ENCODE measurements at regions not wholly inside any gene's neighbourhood (a gene's known extent, or its start where the extent isn't known, plus 50 kb on each side); places are given as distances from the start of the nearest gene placed in this dataset.
A peak's percentile ranks its signal among the peaks of the same experiment; 100 is the strongest.

- no peaks in the 10 kb centered on the region for H3K27me3 ChIP-seq (replicated peaks in 1 of 2; ENCODE audit: control insufficient read depth in 2 of 2, insufficient read depth in 2 of 2, low read length in 1 of 2)
- in situ Hi-C loops (cut with MboI) (loop anchor here (5.0 to 25.0 kb wide), 2 partner anchors 281 to 641 kb away; no protein-coding TSS in a partner anchor), intact Hi-C loops (cut with micrococcal nuclease; ENCODE audit: unreplicated experiment) (loop anchor here (1.0 to 5.0 kb wide), 4 partner anchors 57 to 319 kb away; partner anchors contain the start of gene ANKH)
- no peaks in the 10 kb centered on the region for H3K36me3 ChIP-seq (ENCODE audit: control insufficient read depth in 2 of 2, insufficient read depth in 2 of 2, low read length in 1 of 2)
- H3K4me1 ChIP-seq (ENCODE audit: control insufficient read depth, insufficient read depth, low read length): no peaks in the 10 kb centered on the region
- RAD21 ChIA-PET (ENCODE audit: unreplicated experiment): interaction anchor here (0.6 to 4.9 kb wide), 11 partner anchors 11 to 337 kb away, joined by 3 to 65 read pairs (median 4); no protein-coding TSS in a partner anchor
- no peak overlapping the region for H3K9ac ChIP-seq (ENCODE audit: control insufficient read depth, insufficient read depth, low read length)
- SMC1A ChIA-PET (ENCODE audit: uncharacterized antibody, unreplicated experiment): interaction anchor here (0.7 to 8.4 kb wide), 13 partner anchors 46 to 458 kb away, joined by 3 to 90 read pairs (median 5); no protein-coding TSS in a partner anchor
- BruUV-seq (replicated peaks): no TSS peak
- FAIRE-seq: peak; percentile 92
- no peak overlapping the region for H2AFZ ChIP-seq (ENCODE audit: control insufficient read depth, low read depth, low read length)
- H3K27ac ChIP-seq (ENCODE audit: control insufficient read depth, insufficient read depth): no peak overlapping the region
- CTCF ChIA-PET: interaction anchor here (0.5 to 8.1 kb wide), 27 partner anchors 11 to 349 kb away, joined by 3 to 213 read pairs (median 5); no protein-coding TSS in a partner anchor
- H3K79me2 ChIP-seq (ENCODE audit: control insufficient read depth, insufficient read depth, low read length): no peaks in the 10 kb centered on the region
- ATAC-seq: peak; percentile 99
- H3K4me3 ChIP-seq: no peak overlapping the region
- peak; percentile 13 for DNase-seq (ENCODE audit: low read depth, low spot score)
- WGBS (ENCODE audit: insufficient coverage, insufficient replicate concordance, low lambda C conversion rate, missing lambda C conversion rate): 51% methylated on average over 4 of the region's 4 CpGs
- H4K20me1 ChIP-seq (ENCODE audit: control insufficient read depth, insufficient read depth): no peaks in the 10 kb centered on the region
- POLR2A ChIA-PET: interaction anchor here (1.3 kb wide), 1 partner anchor 277 kb away, joined by 6 read pairs; no protein-coding TSS in a partner anchor
- no peaks in the 10 kb centered on the region; the same call in 2 of the 3 replicates for H3K9me3 ChIP-seq (replicated peaks; ENCODE audit: control insufficient read depth, insufficient read depth, low read length)
- no peak overlapping the region for H3K4me2 ChIP-seq (ENCODE audit: control insufficient read depth, insufficient read depth)
- TF ChIP-seq YY1 (IDR thresholded peaks at IDR 0.05; ENCODE audit: low read depth, low read length): peak; percentile 60; the same call in 1 of the 2 replicates
- TF ChIP-seq JUNB (IDR thresholded peaks at IDR 0.05): no peak
- no peak for TF ChIP-seq EED (IDR thresholded peaks at IDR 0.05; ENCODE audit: low read depth)
- no peak for TF ChIP-seq ESRRA (IDR thresholded peaks at IDR 0.05; ENCODE audit: low read length)
- no peak for TF ChIP-seq ZNF217 (IDR thresholded peaks at IDR 0.05)
- no peak for TF ChIP-seq WRNIP1 (IDR thresholded peaks at IDR 0.05; ENCODE audit: borderline replicate concordance, low read depth, low read length)
- TF ChIP-seq CHD2 (IDR thresholded peaks at IDR 0.05; ENCODE audit: borderline replicate concordance, low read depth, low read length): no peak
- TF ChIP-seq SMC3 (IDR thresholded peaks at IDR 0.05; ENCODE audit: borderline replicate concordance, low read length): peak; percentile 89
- no peak for TF ChIP-seq E4F1 (IDR thresholded peaks at IDR 0.05; ENCODE audit: borderline replicate concordance, partially characterized antibody)
- no peak for TF ChIP-seq CBX3 (IDR thresholded peaks at IDR 0.05; ENCODE audit: borderline replicate concordance, low read depth)
- TF ChIP-seq ASH2L (IDR thresholded peaks at IDR 0.05; ENCODE audit: borderline replicate concordance, low read depth): no peak
- no peak for TF ChIP-seq POLR2AphosphoS5 (IDR thresholded peaks at IDR 0.05; ENCODE audit: low read length)
- TF ChIP-seq USF2 (IDR thresholded peaks at IDR 0.05; ENCODE audit: borderline replicate concordance, low read depth, low read length): no peak
- TF ChIP-seq ZNF274 (IDR thresholded peaks at IDR 0.05; ENCODE audit: insufficient read depth, insufficient read length): no peak
- TF ChIP-seq KAT2A (conservative IDR thresholded peaks at IDR 0.05; ENCODE audit: control insufficient read depth, low read depth, low read length): no peak
- TF ChIP-seq CHD1 (IDR thresholded peaks at IDR 0.05; ENCODE audit: low read depth, low read length): no peak
- peak in 1 of 2 experiments; percentile 9; a peak in 1 of 4 replicates for TF ChIP-seq BHLHE40 (IDR thresholded peaks at IDR 0.05; ENCODE audit: borderline replicate concordance in 1 of 2, low read depth in 2 of 2, low read length in 1 of 2)
- no peak for TF ChIP-seq MYC (IDR thresholded peaks at IDR 0.05; ENCODE audit: insufficient read depth, insufficient read length, insufficient replicate concordance, low read length, severe bottlenecking)
- TF ChIP-seq RBBP5 (conservative IDR thresholded peaks at IDR 0.05): no peak
- no peak for TF ChIP-seq CBX5 (IDR thresholded peaks at IDR 0.05; ENCODE audit: low read depth)
- no peak for TF ChIP-seq MTA2 (IDR thresholded peaks at IDR 0.05; ENCODE audit: low read depth)
- TF ChIP-seq ZNF622 (IDR thresholded peaks at IDR 0.05): no peak
- TF ChIP-seq MEF2A (IDR thresholded peaks at IDR 0.05; ENCODE audit: insufficient read depth, low read depth, low read length): 0 out of 2 replicates have a peak, but pooled peaks have one; percentile 39
- TF ChIP-seq HDAC6 (IDR thresholded peaks at IDR 0.05; ENCODE audit: unreplicated experiment): no peak
These were observed 131.9 kb upstream of the ANKH start for GRCh38 chr5:15003511-15003920.
